GM13977 (cell line): ENCODE measurements at regions not wholly inside any gene's neighbourhood (a gene's known extent, or its start where the extent isn't known, plus 50 kb on each side); places are given as distances from the start of the nearest gene placed in this dataset.
A peak's percentile ranks its signal among the peaks of the same experiment; 100 is the strongest.

Source experiments
- DNase-seq: peaks from one replicate; pipeline ENCODE4 v3.0.0; 2012; ENCODE audit warnings: low spot score
- CTCF ChIP-seq: IDR thresholded peaks from 2 replicates; pipeline ENCODE4 v1.5.1; 2012; ENCODE audit warnings: mild to moderate bottlenecking, control low read depth; ENCODE audit not compliant: insufficient read depth; ENCODE audit errors: extremely low read depth, missing control alignments
- in situ Hi-C: fragments of 300-500 bp; cut with MboI; formaldehyde crosslinking; loops from one replicate; pipeline ENCODE4 v1.12.0; 2022; ENCODE audit warnings: low sequenced_read_pairs, low pct_unique_long_range_greater_than_20kb, mixed read lengths, inconsistent platforms; ENCODE audit not compliant: unreplicated experiment

GRCh38 chr3:101950510-101950909 lies 101.2 kb downstream of the NFKBIZ start:
- no peak for TF ChIP-seq CTCF
- no peak for DNase-seq
- in situ Hi-C loops = no loop called here

DNA sequence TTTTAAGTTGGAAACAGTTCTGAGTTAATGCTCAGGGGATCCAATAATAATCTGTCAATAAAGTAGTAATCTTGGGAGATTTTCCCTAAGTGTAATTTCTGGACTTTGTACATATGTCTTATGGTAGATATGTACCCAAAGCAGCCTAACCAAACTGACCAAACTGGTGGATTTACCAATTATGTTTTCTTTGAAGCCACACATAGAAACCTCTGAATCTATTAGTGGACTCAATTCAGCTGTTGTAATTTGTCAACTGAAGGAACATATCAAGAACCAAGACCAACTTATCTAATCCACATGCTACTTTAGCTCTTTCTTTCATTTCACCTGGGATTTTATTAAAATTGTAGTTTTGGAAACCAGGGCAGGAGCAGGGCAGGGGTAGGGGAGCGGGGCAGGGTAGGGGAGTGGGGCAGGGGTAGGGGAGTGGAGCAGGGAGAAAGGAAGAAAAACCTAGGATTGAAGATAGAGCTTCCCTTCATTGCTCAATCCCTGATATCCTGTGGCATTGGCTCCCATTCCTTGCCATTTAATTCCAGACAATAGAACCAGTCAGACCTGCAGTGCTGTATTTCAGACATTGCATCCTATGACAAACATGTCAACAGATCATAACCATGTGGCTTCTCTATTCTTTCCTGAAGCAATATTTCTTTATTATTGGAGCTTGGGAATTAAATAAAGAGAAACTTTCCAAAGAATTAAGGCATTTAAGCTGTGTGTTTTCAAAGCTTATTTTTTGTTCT lies 101.8 kb downstream of the NFKBIZ start:
- in situ Hi-C loops = no loop called here
- no peak for DNase-seq
- no peak for TF ChIP-seq CTCF

DNA sequence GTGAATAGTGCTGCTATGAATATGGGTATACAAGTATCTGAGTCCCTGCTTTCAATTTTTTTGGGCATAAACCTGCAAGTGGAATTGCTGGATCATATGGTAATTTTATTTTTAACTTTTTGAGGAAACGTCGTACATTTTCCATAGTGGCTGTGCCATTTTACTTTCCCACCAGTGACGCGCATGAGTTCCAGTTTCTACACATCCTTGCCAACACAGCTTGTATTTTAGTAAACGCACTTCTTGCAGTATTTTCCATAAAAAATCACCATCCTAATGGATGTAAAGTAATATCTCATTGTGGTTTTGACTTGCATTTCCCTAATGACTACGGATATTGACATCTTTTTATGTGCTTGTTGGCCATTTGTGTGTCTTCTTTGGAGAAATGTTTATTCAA lies 105.0 kb downstream of the NFKBIZ start:
- no peak for DNase-seq
- in situ Hi-C loops = no loop called here
- no peak for TF ChIP-seq CTCF

DNA sequence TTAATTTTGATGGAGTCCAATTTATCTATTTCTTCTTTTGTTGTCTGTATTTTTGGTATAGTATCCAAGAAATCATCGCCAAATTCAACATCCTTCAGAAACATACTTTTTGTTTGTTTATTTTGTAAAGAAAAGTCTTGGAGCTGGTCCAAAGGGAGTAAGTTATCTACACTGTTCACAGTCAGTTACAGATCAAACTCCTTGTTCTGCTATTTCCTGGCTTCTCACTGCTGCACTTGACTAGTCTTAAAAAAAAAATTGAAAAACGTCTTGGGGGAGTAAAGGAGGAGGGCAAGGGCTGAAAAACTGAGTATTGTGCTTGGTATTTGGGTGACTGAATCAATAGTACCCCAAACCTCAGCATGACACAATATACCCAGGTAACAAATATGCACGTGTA lies 105.6 kb downstream of the NFKBIZ start:
- TF ChIP-seq CTCF = no peak
- DNase-seq = no peak
- in situ Hi-C loops = no loop called here

DNA sequence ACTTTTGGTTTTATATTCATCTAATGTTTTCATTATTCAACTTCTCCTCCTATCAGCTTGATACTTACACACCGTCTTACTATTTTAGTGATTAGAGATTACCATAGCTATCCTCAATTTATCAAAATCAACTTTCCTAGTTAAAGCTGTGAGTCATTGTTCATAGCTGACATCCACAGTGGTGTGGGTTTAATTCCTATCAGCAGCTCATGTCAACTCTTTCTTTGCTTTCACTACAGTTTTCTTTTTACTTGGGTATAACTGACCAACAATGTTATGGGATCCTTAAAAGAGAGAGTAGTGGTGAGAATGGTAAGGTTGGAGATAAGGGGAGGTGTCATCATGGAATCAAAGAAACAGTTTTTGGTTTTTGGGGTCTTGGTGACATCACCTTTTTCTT lies 112.7 kb downstream of the NFKBIZ start:
- no peak for TF ChIP-seq CTCF
- no peak for DNase-seq
- in situ Hi-C loops = no loop called here

DNA sequence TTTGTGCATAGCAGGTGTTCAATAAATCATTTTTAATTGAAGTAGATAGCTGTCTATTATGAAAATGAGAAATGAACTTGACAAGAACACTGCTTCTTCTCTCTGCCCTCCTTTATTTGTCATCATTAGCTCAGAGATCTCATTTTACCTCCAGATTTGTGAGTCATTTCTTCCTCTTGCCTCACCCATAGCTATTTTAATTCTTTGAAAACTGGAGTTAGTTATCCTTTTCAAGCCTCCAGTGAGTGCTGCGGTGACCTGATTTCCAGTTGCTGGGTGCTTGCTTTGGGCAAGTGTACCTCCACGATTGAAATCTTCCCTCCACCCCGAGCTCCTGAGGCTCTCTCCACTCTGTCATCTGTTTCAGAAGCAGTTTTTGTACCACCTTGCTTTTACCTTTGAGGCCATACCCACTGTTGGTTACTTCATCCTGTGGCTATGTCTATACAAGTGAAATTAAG lies 114.6 kb downstream of the NFKBIZ start:
- in situ Hi-C loops = no loop called here

More for the DNA sequence above, 114.6 kb downstream of the NFKBIZ start:
- TF ChIP-seq CTCF = no peak
- DNase-seq = peak; percentile 10
